Uterus (tissue), 2 donors: ENCODE measurements at regions not wholly inside any gene's neighbourhood (a gene's known extent, or its start where the extent isn't known, plus 50 kb on each side); places are given as distances from the start of the nearest gene placed in this dataset.

Source experiments
- CTCF ChIP-seq, 4 experiments: fragments of 200-600 bp in 2 of 4; fragments of 450-650 bp in 2 of 4; sonication (generic) in 2 of 4; IDR thresholded peaks; one replicate each; pipeline ENCODE4 v1.5.1; 2016 to 2019; ENCODE audit warnings: antibody characterized with exemption in 4 of 4, mild to moderate bottlenecking in 2 of 4, moderate library complexity in 1 of 4
- POLR2A ChIP-seq, 2 donors: fragments of 450-650 bp; IDR thresholded peaks; one replicate each; pipeline ENCODE4 v1.6.1; 2016; ENCODE audit warnings: antibody characterized with exemption in 2 of 2, mild to moderate bottlenecking in 1 of 2, moderate library complexity in 1 of 2

DNA sequence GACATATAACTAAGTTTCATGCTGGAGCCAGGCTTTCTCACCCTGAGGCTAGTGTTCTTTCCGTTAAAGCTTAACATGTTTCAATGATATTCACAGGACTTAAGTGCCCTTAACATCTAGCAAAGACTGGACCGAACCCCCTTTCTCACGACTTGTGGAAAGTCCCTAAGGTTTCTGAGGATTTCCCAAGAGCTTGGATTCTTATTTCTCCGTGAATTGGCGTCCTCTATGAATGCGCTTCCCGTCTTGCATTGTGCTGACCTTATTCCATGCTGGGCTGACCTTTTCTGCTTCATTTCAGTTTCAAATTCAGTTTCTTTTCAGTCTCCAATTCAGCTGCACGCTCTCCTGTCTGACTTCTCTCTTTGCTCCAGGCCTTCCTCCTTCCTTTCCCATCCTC lies 206.4 kb downstream of the HS3ST3A1 start:
- TF ChIP-seq CTCF (IDR thresholded peaks at IDR 0.05) (no peak), POLR2A (IDR thresholded peaks at IDR 0.05) (no peak)
